Kidney epithelial cell (primary cell): ENCODE measurements at regions not wholly inside any gene's neighbourhood (a gene's known extent, or its start where the extent isn't known, plus 50 kb on each side); places are given as distances from the start of the nearest gene placed in this dataset.

Source experiments
- DNase-seq: peaks from one replicate; pipeline ENCODE4 v3.0.0-alpha.2; 2010; ENCODE audit warnings: low read depth
- H3K27me3 ChIP-seq: 2 replicates; pipeline ENCODE4 v1.6.0; 2011; ENCODE audit warnings: low read length; ENCODE audit not compliant: control insufficient read depth, insufficient read depth
- H3K36me3 ChIP-seq: 2 replicates; pipeline ENCODE4 v1.5.1; 2011; ENCODE audit warnings: low read length; ENCODE audit not compliant: control insufficient read depth, insufficient read depth
- H3K4me3 ChIP-seq: 2 replicates; pipeline ENCODE4 v1.5.1; 2011; ENCODE audit warnings: low read depth, mild to moderate bottlenecking, control low read depth, low read length
- TF ChIP-seq, protein P1 (sequence below): IDR thresholded peaks from 2 replicates; pipeline ENCODE4 v1.5.1; 2011; ENCODE audit warnings: mild to moderate bottlenecking, moderate library complexity, low read length, control low read depth, inconsistent platforms; ENCODE audit not compliant: insufficient read depth, poor library complexity, severe bottlenecking

DNA sequence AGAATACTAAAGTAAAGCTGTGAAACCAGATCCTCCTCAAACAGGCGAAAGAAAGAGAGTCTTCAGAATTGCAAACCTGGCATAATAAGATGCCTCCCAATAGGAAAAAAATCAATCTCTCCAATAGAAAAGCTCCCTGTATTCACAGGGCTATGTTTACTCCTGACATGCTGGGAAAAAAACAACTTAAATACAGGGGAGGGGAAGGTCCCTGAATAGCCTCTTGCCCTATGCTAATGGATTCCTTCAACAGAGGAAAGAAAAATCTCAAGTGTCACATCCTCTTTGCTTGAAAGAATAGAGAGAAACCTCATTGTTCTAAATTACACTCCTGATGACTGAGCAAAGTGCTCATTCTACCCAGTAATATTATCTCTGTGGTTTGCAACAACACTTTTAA lies 1271.1 kb upstream of the PRR20A start:
- H3K27me3 ChIP-seq, result no peaks in the 10 kb centered on the region
- DNase-seq, result no peak
- no peak overlapping the region for H3K4me3 ChIP-seq
- H3K36me3 ChIP-seq, result no peaks in the 10 kb centered on the region
- TF ChIP-seq, protein P1, sequence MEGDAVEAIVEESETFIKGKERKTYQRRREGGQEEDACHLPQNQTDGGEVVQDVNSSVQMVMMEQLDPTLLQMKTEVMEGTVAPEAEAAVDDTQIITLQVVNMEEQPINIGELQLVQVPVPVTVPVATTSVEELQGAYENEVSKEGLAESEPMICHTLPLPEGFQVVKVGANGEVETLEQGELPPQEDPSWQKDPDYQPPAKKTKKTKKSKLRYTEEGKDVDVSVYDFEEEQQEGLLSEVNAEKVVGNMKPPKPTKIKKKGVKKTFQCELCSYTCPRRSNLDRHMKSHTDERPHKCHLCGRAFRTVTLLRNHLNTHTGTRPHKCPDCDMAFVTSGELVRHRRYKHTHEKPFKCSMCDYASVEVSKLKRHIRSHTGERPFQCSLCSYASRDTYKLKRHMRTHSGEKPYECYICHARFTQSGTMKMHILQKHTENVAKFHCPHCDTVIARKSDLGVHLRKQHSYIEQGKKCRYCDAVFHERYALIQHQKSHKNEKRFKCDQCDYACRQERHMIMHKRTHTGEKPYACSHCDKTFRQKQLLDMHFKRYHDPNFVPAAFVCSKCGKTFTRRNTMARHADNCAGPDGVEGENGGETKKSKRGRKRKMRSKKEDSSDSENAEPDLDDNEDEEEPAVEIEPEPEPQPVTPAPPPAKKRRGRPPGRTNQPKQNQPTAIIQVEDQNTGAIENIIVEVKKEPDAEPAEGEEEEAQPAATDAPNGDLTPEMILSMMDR, result no peak

DNA sequence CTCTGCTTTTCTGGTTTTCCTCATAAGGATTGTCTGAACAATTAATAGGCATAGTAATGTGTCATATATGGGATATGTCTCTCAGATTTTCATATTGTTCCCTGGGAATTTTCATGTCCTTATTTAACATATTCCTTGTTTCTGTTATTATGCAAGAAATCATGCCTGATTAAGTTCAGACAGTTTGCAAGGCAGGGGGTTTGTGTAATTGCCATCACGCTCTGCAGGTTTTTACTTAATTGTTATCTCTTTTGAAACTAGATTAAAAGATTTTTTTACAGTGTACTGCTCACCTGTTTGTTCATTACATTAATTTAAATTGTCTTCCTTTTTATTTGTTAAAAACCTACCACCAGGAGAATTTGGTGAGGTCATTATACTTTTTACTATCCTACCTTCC lies 1253.2 kb upstream of the PRR20A start:
- Histone ChIP-seq H3K36me3 (no peaks in the 10 kb centered on the region), H3K27me3 (no peaks in the 10 kb centered on the region), H3K4me3 (no peak overlapping the region)
- TF ChIP-seq, protein P1, result no peak
- no peak for DNase-seq

DNA sequence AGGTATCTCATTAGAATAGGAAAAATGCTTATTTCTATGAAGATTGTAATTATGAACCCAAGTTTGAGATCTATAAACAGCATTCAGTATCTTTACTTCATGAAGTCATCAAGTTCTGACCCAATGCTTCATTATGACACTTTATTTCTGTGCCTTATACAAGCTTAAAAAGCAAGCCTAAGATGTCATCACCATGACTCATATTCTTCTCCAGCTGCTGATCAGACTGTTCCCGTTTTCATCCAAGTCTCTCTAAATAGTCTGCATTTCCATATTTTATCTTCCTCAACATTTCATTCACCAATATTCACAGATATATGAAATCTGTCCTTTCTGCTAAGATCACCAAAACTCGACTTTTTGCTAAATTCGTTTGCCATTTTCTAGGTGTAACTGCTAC lies 1247.2 kb upstream of the PRR20A start:
- no peak for DNase-seq
- TF ChIP-seq, protein P1, result no peak
- Histone ChIP-seq H3K36me3 (no peaks in the 10 kb centered on the region), H3K27me3 (no peaks in the 10 kb centered on the region), H3K4me3 (no peak overlapping the region)

DNA sequence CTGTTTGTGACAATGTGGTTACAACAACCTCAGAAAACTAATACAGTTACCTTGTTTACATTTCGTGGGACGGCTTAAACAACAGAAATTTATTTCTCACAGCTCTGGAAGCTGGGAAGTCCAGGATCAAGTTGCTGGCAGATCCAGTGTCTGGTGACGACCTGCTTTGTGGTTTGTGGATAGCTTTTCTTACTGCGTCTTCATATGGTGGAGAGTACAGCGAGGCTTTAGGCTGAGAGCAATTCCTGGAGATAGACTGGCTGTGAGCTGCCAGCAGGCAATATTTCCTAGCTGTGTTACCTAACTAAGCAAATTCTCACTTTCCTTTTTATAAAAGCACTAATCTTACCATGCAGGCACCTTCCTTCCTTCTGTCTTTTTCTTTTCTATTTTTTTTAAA lies 1203.5 kb upstream of the PRR20A start:
- Histone ChIP-seq H3K27me3 (no peaks in the 10 kb centered on the region), H3K36me3 (no peaks in the 10 kb centered on the region), H3K4me3 (no peak overlapping the region)
- TF ChIP-seq, protein P1, result no peak
- no peak for DNase-seq

DNA sequence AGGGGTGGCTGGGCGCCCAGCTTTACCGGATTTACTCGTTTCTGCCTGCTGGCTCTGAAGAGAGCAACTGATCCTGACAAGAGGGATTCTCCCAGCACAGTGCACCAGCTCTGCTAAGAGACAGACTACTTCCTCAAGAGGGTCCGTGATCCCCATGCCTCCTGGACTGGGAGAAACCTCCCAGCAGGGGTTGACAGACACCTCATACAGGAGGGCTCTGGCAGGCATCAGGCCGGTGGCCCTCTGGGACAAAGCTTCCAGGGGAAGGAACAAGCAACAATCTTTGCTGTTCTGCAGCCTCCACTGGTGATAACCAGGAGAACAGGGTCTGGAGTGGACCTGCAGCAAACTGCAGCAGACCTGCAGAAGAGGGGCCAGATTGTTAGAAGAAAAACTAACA lies 1192.5 kb upstream of the PRR20A start:
- DNase-seq, result no peak
- Histone ChIP-seq H3K4me3 (no peak overlapping the region), H3K27me3 (no peaks in the 10 kb centered on the region), H3K36me3 (no peaks in the 10 kb centered on the region)
- TF ChIP-seq, protein P1, result no peak

DNA sequence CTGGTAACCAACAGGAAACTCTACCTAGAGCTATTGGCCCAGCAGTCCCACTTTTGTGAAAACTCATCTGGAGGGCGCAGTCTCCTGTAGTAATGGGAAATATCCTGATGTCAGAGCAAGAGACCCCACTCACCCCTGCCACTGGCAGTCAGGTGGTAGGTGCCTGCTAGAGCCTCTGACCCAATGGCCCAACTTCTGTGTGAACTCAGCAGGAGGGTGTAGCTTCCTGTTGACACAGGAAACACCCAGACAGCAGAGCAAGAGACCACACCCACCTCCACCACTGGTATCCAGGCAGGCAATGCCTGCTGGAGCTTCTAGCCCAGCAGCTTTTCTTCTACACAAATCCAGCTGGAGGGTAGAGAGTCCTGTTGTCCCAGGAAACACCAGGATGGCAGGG lies 1176.8 kb upstream of the PRR20A start:
- DNase-seq, result no peak

More for the DNA sequence above, 1176.8 kb upstream of the PRR20A start:
- no peaks in the 10 kb centered on the region for H3K27me3 ChIP-seq
- H3K4me3 ChIP-seq, result no peak overlapping the region
- TF ChIP-seq, protein P1, result no peak
- H3K36me3 ChIP-seq, result no peaks in the 10 kb centered on the region
